Activated CD4-positive, alpha-beta memory T cell treated with anti-CD3 and anti-CD28 coated beads for 36 hours (primary cell): ENCODE measurements at regions not wholly inside any gene's neighbourhood (a gene's known extent, or its start where the extent isn't known, plus 50 kb on each side); places are given as distances from the start of the nearest gene placed in this dataset.

Experiments used
- CTCF ChIA-PET: fragments of 350-600 bp; sonication (Branson Sonifier 250); formaldehyde crosslinking; loops from one replicate; lab custom pipeline; 2021; ENCODE audit warnings: antibody characterized with exemption, inconsistent platforms; lab: Charles Lee
- POLR2A ChIA-PET: fragments of 350-600 bp; sonication (Branson Sonifier 250); formaldehyde crosslinking; loops from one replicate; lab custom pipeline; 2021; ENCODE audit warnings: antibody characterized with exemption; lab: Charles Lee
- DNase-seq: peaks from one replicate; pipeline ENCODE4 v3.0.0-alpha.2; 2020
- H3K27ac Mint-ChIP-seq: one replicate; pipeline ENCODE4 v1.8.0; 2021; ENCODE audit warnings: mixed read lengths
- H3K27me3 Mint-ChIP-seq: one replicate; pipeline ENCODE4 v1.8.0; 2021; ENCODE audit warnings: mixed read lengths
- H3K36me3 Mint-ChIP-seq: one replicate; pipeline ENCODE4 v1.8.0; 2021; ENCODE audit warnings: mixed read lengths
- H3K4me1 Mint-ChIP-seq: one replicate; pipeline ENCODE4 v1.8.0; 2021; ENCODE audit warnings: low read depth, mixed read lengths
- H3K4me3 Mint-ChIP-seq: one replicate; pipeline ENCODE4 v1.8.0; 2021; ENCODE audit warnings: mild to moderate bottlenecking, mixed read lengths
- H3K9me3 Mint-ChIP-seq: one replicate; pipeline ENCODE4 v1.8.0; 2021; ENCODE audit warnings: mixed read lengths
- intact Hi-C: fragments of 100-400 bp; cut with micrococcal nuclease; formaldehyde crosslinking; loops from one replicate; pipeline ENCODE4 v1.15.1; 2023

- ChIA-PET CTCF (no interaction called here), POLR2A (no interaction called here)
- peaks cover 5% of the 10 kb centered on the region for H3K9me3 Mint-ChIP-seq
- no peaks in the 10 kb centered on the region for H3K36me3 Mint-ChIP-seq
- H3K4me1 Mint-ChIP-seq, result no peaks in the 10 kb centered on the region
- no peak overlapping the region for H3K27ac Mint-ChIP-seq
- no peak for DNase-seq
- no peak overlapping the region for H3K4me3 Mint-ChIP-seq
- H3K27me3 Mint-ChIP-seq, result no peaks in the 10 kb centered on the region
- intact Hi-C loops, result no loop called here
Observed at GRCh38 chr4:116385583-116385982, 699.8 kb downstream of the TRAM1L1 start.

- no peaks in the 10 kb centered on the region for H3K9me3 Mint-ChIP-seq
- intact Hi-C loops, result no loop called here
- no peak overlapping the region for H3K27ac Mint-ChIP-seq
- no peaks in the 10 kb centered on the region for H3K27me3 Mint-ChIP-seq
- H3K36me3 Mint-ChIP-seq, result no peaks in the 10 kb centered on the region
- POLR2A ChIA-PET, result no interaction called here
- CTCF ChIA-PET, result no interaction called here
- DNase-seq, result no peak
- no peak overlapping the region for H3K4me3 Mint-ChIP-seq
- H3K4me1 Mint-ChIP-seq, result no peaks in the 10 kb centered on the region
Observed at GRCh38 chr4:116374815-116375214, 710.6 kb downstream of the TRAM1L1 start.

DNA sequence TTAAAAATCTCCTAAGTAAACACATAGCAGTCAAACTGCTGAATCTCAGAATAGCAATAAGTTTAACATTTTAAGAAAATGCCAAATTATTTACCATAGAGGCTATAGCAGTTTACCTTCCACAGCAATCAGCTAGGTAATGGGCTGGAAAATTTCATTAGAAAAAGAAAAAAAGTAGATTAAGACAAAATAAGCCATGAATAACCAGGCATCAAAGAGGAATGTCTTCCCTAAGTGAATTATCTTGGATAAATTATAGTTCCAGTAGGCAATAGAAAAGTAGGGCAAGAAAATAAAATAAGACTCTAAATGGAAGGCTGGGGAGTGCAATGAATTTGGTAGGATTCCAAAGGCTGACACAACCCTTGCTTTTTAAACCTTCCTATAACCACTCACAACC, 722.8 kb downstream of the TRAM1L1 start:
- peaks cover 4% of the 10 kb centered on the region for H3K9me3 Mint-ChIP-seq
- no peaks in the 10 kb centered on the region for H3K27me3 Mint-ChIP-seq
- ChIA-PET POLR2A (no interaction called here), CTCF (no interaction called here)
- DNase-seq, result no peak
- intact Hi-C loops, result no loop called here
- no peak overlapping the region for H3K27ac Mint-ChIP-seq
- no peaks in the 10 kb centered on the region for H3K36me3 Mint-ChIP-seq
- H3K4me1 Mint-ChIP-seq, result no peaks in the 10 kb centered on the region
- no peak overlapping the region for H3K4me3 Mint-ChIP-seq

GRCh38 chr4:116361790-116362189, 723.6 kb downstream of the TRAM1L1 start:
- ChIA-PET POLR2A (no interaction called here), CTCF (no interaction called here)
- intact Hi-C loops, result no loop called here
- Mint-ChIP-seq H3K4me1 (no peaks in the 10 kb centered on the region), H3K4me3 (no peak overlapping the region), H3K36me3 (no peaks in the 10 kb centered on the region), H3K27me3 (no peaks in the 10 kb centered on the region), H3K27ac (no peak overlapping the region), H3K9me3 (peaks cover 4% of the 10 kb centered on the region)
- DNase-seq, result no peak

GRCh38 chr4:116358633-116359222, 726.6 kb downstream of the TRAM1L1 start:
- intact Hi-C loops, result loop anchor here (10.0 kb wide), 1 partner anchor 1866 kb away; no protein-coding TSS in a partner anchor
- ChIA-PET POLR2A (no interaction called here), CTCF (interaction anchor here (0.7 to 1.7 kb wide), 2 partner anchors 9 to 1866 kb away, joined by 3 to 4 read pairs; no protein-coding TSS in a partner anchor)
- no peak overlapping the region for H3K4me3 Mint-ChIP-seq
- no peaks in the 10 kb centered on the region for H3K4me1 Mint-ChIP-seq
- no peak overlapping the region for H3K27ac Mint-ChIP-seq
- peak; percentile 24 for DNase-seq
- H3K9me3 Mint-ChIP-seq, result peaks cover 4% of the 10 kb centered on the region
- H3K27me3 Mint-ChIP-seq, result no peaks in the 10 kb centered on the region
- no peaks in the 10 kb centered on the region for H3K36me3 Mint-ChIP-seq

DNA sequence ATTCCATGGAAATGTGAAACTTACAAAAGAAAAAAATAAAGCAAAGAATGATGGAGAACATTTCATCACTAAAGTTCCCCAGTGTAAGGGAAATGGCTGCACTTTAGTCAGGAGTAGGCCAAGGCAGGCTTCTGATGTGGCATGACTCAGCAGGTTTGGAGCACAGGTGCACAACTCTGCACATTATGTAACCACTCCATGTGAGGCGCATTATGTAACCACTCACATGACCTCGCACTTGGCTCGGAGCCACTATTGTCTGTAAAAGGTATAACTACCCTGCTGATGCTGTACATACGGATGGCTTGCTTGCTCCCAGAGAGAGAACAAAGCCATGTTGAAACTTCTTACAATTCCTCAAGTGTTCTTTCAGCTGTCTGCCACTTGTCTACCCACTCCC, 727.6 kb downstream of the TRAM1L1 start:
- CTCF ChIA-PET, result interaction anchor here (1.7 kb wide), 1 partner anchor 10 kb away, joined by 4 read pairs; no protein-coding TSS in a partner anchor
- intact Hi-C loops, result loop anchor here (10.0 kb wide), 1 partner anchor 1867 kb away; no protein-coding TSS in a partner anchor
- H3K27me3 Mint-ChIP-seq, result no peaks in the 10 kb centered on the region
- H3K9me3 Mint-ChIP-seq, result peaks cover 4% of the 10 kb centered on the region
- H3K4me3 Mint-ChIP-seq, result no peak overlapping the region
- H3K36me3 Mint-ChIP-seq, result no peaks in the 10 kb centered on the region
- H3K27ac Mint-ChIP-seq, result no peak overlapping the region
- H3K4me1 Mint-ChIP-seq, result no peaks in the 10 kb centered on the region
- no peak for DNase-seq
- POLR2A ChIA-PET, result no interaction called here

DNA sequence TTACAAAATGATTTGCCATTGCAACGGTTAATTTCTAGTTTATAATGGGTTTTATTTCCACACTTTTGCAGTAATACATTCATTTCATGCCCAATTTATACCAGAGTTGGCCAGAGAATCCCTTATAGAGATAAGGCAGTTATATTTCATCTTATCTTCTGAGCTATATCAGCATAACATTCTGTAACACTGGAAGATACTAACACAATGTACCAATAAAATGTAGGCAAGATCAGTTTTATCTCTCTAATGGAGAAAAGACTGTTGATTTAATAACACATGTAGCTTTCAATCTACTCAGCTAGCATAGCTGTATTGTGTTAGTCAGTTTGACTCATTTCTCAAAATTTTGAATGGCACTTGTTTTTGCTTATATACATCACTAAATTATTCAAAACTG, 738.6 kb downstream of the TRAM1L1 start:
- intact Hi-C loops, result no loop called here
- Mint-ChIP-seq H3K4me3 (no peak overlapping the region), H3K4me1 (no peaks in the 10 kb centered on the region), H3K9me3 (no peaks in the 10 kb centered on the region), H3K27ac (no peak overlapping the region), H3K27me3 (no peaks in the 10 kb centered on the region), H3K36me3 (no peaks in the 10 kb centered on the region)
- no peak for DNase-seq
- CTCF ChIA-PET, result no interaction called here
- POLR2A ChIA-PET, result no interaction called here

DNA sequence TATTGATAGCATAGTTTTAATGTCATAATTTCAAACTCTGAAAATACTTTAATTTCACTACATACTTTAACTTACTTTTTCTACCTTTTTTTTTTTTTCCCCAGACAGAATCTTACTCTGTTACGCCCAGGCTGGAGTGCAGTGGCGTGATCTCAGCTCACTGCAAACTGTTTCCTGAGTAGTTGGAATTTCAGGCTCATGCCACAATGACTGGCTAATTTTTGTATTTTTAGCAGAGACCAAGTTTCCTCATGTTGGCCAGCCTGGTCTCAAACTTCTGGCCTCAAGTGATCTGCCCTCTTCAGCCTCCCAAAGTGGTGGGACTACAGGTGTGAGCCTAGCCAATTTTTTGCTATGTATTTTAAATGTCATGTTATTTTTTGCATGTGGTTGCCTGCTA, 741.6 kb downstream of the TRAM1L1 start:
- CTCF ChIA-PET, result no interaction called here
- no peaks in the 10 kb centered on the region for H3K9me3 Mint-ChIP-seq
- intact Hi-C loops, result no loop called here

GRCh38 chr4:116342143-116342542, 743.2 kb downstream of the TRAM1L1 start:
- Mint-ChIP-seq H3K27ac (no peak overlapping the region), H3K4me3 (no peak overlapping the region), H3K4me1 (no peaks in the 10 kb centered on the region), H3K9me3 (no peaks in the 10 kb centered on the region), H3K27me3 (no peaks in the 10 kb centered on the region), H3K36me3 (no peaks in the 10 kb centered on the region)
- CTCF ChIA-PET, result no interaction called here
- intact Hi-C loops, result no loop called here
- POLR2A ChIA-PET, result no interaction called here
- no peak for DNase-seq

More for the DNA sequence above, 741.6 kb downstream of the TRAM1L1 start:
- DNase-seq, result no peak
- Mint-ChIP-seq H3K4me3 (no peak overlapping the region), H3K36me3 (no peaks in the 10 kb centered on the region), H3K27me3 (no peaks in the 10 kb centered on the region), H3K4me1 (no peaks in the 10 kb centered on the region), H3K27ac (no peak overlapping the region)
- POLR2A ChIA-PET, result no interaction called here

DNA sequence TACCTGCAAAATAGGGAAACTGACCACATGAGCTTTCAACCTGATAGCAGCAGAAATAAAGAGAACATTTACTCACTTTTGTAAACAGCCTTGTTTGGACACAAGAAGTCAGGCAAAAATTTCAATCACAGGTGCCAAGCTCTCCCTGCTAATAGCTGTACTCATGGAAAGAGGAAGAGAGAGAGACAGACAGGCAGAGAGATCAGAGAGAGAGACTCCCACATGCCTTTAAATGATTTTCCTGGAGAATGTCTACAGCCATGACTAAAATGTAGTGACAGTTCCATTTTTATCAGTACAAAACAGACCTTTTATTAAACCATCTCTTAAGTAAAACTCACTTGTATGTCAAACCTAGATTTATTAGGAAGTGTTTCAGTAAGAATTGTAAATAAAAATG, 752.9 kb downstream of the TRAM1L1 start:
- Mint-ChIP-seq H3K4me1 (no peaks in the 10 kb centered on the region), H3K4me3 (no peak overlapping the region), H3K27me3 (no peaks in the 10 kb centered on the region), H3K36me3 (no peaks in the 10 kb centered on the region), H3K27ac (no peak overlapping the region), H3K9me3 (no peaks in the 10 kb centered on the region)
- intact Hi-C loops, result no loop called here
- POLR2A ChIA-PET, result no interaction called here
- DNase-seq, result no peak
- CTCF ChIA-PET, result no interaction called here

DNA sequence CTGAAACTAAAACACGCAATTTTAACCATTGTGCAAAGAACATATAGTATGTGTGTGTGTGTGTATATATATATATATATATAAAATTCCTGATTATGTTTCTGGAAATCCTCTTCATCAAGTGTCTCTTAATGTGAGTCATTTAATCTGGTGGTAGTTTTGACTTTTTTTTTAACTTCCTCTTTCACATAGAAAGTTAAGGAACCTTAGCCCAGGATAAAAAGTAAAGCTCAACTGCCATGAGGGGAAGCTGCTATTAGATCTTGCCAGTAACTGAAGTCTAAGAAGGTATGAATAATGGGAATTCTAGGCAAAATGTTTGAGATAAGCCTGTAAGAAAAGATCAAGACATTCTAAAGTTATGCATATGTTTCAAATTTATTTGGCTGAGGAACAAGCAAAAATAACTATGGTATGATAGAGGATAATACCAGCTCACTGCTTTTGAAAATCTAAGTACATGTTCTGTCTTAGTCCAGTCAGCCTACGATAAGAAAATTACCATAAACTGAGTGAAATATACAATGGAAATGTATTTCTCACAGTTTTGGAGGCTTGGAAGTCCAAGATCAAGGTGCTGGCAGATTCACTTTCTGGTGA, 757.0 kb downstream of the TRAM1L1 start:
- no peaks in the 10 kb centered on the region for H3K27me3 Mint-ChIP-seq
- no peaks in the 10 kb centered on the region for H3K36me3 Mint-ChIP-seq
- no peak overlapping the region for H3K27ac Mint-ChIP-seq
- POLR2A ChIA-PET, result no interaction called here
- DNase-seq, result no peak
- no peaks in the 10 kb centered on the region for H3K4me1 Mint-ChIP-seq
- H3K9me3 Mint-ChIP-seq, result peaks cover 2% of the 10 kb centered on the region
- no peak overlapping the region for H3K4me3 Mint-ChIP-seq
- intact Hi-C loops, result no loop called here
- CTCF ChIA-PET, result no interaction called here

- Mint-ChIP-seq H3K4me3 (no peak overlapping the region), H3K9me3 (peaks cover 2% of the 10 kb centered on the region), H3K4me1 (no peaks in the 10 kb centered on the region), H3K36me3 (no peaks in the 10 kb centered on the region), H3K27me3 (no peaks in the 10 kb centered on the region), H3K27ac (no peak overlapping the region)
- ChIA-PET POLR2A (no interaction called here), CTCF (no interaction called here)
- no peak for DNase-seq
- intact Hi-C loops, result no loop called here
Observed at GRCh38 chr4:116323606-116324005, 761.8 kb downstream of the TRAM1L1 start.

DNA sequence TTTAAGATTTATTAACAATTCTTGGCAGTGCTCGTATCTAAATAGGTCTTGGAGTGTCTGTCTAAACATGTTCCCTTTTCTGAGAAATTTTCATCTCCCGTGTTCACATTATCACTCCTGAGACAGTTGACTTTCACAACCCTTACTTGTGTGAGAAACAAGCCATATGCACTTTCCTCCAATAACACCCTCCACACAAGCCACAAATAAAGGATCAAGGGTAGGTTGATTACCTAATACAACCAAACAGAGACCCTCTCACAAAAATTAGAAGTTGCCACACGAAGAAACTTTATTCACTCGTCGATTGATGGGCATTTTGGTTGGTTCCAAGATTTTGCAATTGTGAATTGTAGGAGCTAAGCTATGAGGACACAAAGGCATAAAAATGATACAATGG, 763.9 kb downstream of the TRAM1L1 start:
- Mint-ChIP-seq H3K27me3 (no peaks in the 10 kb centered on the region), H3K4me3 (no peak overlapping the region), H3K36me3 (no peaks in the 10 kb centered on the region), H3K9me3 (peaks cover 2% of the 10 kb centered on the region), H3K4me1 (no peaks in the 10 kb centered on the region), H3K27ac (no peak overlapping the region)
- no peak for DNase-seq
- intact Hi-C loops, result no loop called here
- CTCF ChIA-PET, result no interaction called here
- POLR2A ChIA-PET, result no interaction called here
